Activated naive CD4-positive, alpha-beta T cell (primary cell): ENCODE measurements at regions not wholly inside any gene's neighbourhood (a gene's known extent, or its start where the extent isn't known, plus 50 kb on each side); places are given as distances from the start of the nearest gene placed in this dataset.
"Not testable (repeated sequence)": the region's sequence is repeated elsewhere in the genome, so short reads cannot be mapped to it uniquely, and the experiment has no call there.

Source experiments
- DNase-seq, 4 experiments: peaks; one replicate each; lab custom pipeline; 2025; lab: John Stamatoyannopoulos, UW

- DNase-seq, result no peak
These were observed 903.2 kb downstream of the C4orf33 start for GRCh38 chr4:129999156-129999555.

- no peak for DNase-seq
These were observed 912.5 kb downstream of the C4orf33 start for GRCh38 chr4:130008461-130008860.

- not testable (repeated sequence) for DNase-seq
These were observed 916.9 kb downstream of the C4orf33 start for GRCh38 chr4:130012806-130013205.

GRCh38 chr4:130021706-130022105 is 925.8 kb downstream of the C4orf33 start:
- no peak for DNase-seq

- DNase-seq, result no peak
These were observed 927.1 kb downstream of the C4orf33 start for GRCh38 chr4:130023088-130023487.

GRCh38 chr4:130025701-130026100 is 929.7 kb downstream of the C4orf33 start:
- no peak for DNase-seq

GRCh38 chr4:130026185-130026584 is 930.2 kb downstream of the C4orf33 start:
- no peak for DNase-seq

GRCh38 chr4:130027973-130028372 is 932.0 kb downstream of the C4orf33 start:
- no peak for DNase-seq

GRCh38 chr4:130028552-130028951 is 932.6 kb downstream of the C4orf33 start:
- no peak for DNase-seq

GRCh38 chr4:130029442-130029841 is 933.5 kb downstream of the C4orf33 start:
- no peak for DNase-seq

GRCh38 chr4:130031858-130032257 is 935.9 kb downstream of the C4orf33 start:
- no peak for DNase-seq

- not testable (repeated sequence) for DNase-seq
These were observed 937.7 kb downstream of the C4orf33 start for GRCh38 chr4:130033657-130034056.

GRCh38 chr4:130034876-130035275 is 938.9 kb downstream of the C4orf33 start:
- no peak for DNase-seq

GRCh38 chr4:130035391-130035790 is 939.4 kb downstream of the C4orf33 start:
- no peak for DNase-seq

- DNase-seq, result not testable (repeated sequence)
These were observed 941.9 kb downstream of the C4orf33 start for GRCh38 chr4:130037866-130038265.

GRCh38 chr4:130038540-130038939 is 942.6 kb downstream of the C4orf33 start:
- DNase-seq, result not testable (repeated sequence)

GRCh38 chr4:130043732-130044160 is 947.8 kb downstream of the C4orf33 start:
- DNase-seq, result no peak

- DNase-seq, result no peak
These were observed 949.0 kb downstream of the C4orf33 start for GRCh38 chr4:130044788-130045531.

GRCh38 chr4:130053723-130054122 is 957.8 kb downstream of the C4orf33 start:
- no peak for DNase-seq

GRCh38 chr4:130054908-130055307 is 959.0 kb downstream of the C4orf33 start:
- DNase-seq, result no peak

GRCh38 chr4:130056286-130056685 is 960.3 kb downstream of the C4orf33 start:
- DNase-seq, result no peak

- no peak for DNase-seq
These were observed 968.5 kb downstream of the C4orf33 start for GRCh38 chr4:130064471-130064870.

GRCh38 chr4:130067419-130067818 is 971.5 kb downstream of the C4orf33 start:
- no peak for DNase-seq

- DNase-seq, result no peak
These were observed 972.1 kb downstream of the C4orf33 start for GRCh38 chr4:130068072-130068471.
